Smooth muscle cell (in vitro differentiated cells): ENCODE measurements at regions not wholly inside any gene's neighbourhood (a gene's known extent, or its start where the extent isn't known, plus 50 kb on each side); places are given as distances from the start of the nearest gene placed in this dataset.

Source experiments
- DNase-seq: peaks from one replicate; lab custom pipeline; 2025; ENCODE audit not compliant: unreplicated experiment; lab: John Stamatoyannopoulos, UW
- H2AFZ ChIP-seq: fragments of 200-600 bp; sonication (generic); 2 replicates; pipeline ENCODE4 v1.6.0; 2016; ENCODE audit warnings: antibody characterized with exemption, low read depth, mild to moderate bottlenecking
- H3F3A ChIP-seq: fragments of 200-600 bp; sonication (generic); 2 replicates; pipeline ENCODE4 v1.6.0; 2017; ENCODE audit warnings: antibody characterized with exemption, low read depth
- H3K27ac ChIP-seq: fragments of 200-600 bp; sonication (generic); 2 replicates; pipeline ENCODE4 v1.5.1; 2016; ENCODE audit warnings: low read depth, mild to moderate bottlenecking
- H3K27me3 ChIP-seq: fragments of 200-600 bp; sonication (generic); 2 replicates; pipeline ENCODE4 v1.6.1; 2016; ENCODE audit warnings: low read depth, mild to moderate bottlenecking
- H3K36me3 ChIP-seq: fragments of 200-600 bp; sonication (generic); 2 replicates; pipeline ENCODE4 v1.5.1; 2016; ENCODE audit warnings: low read depth
- H3K4me1 ChIP-seq: fragments of 200-600 bp; sonication (generic); 2 replicates; pipeline ENCODE4 v1.5.1; 2016; ENCODE audit warnings: low read depth
- H3K4me2 ChIP-seq: fragments of 200-600 bp; sonication (generic); 2 replicates; pipeline ENCODE4 v1.6.0; 2016; ENCODE audit warnings: mild to moderate bottlenecking
- H3K4me3 ChIP-seq: fragments of 200-600 bp; sonication (generic); 2 replicates; pipeline ENCODE4 v1.5.1; 2016; ENCODE audit warnings: mild to moderate bottlenecking
- H3K79me2 ChIP-seq: fragments of 200-600 bp; sonication (generic); 2 replicates; pipeline ENCODE4 v1.6.0; 2016; ENCODE audit warnings: low read depth, mild to moderate bottlenecking
- H3K9ac ChIP-seq: fragments of 200-600 bp; sonication (generic); 2 replicates; pipeline ENCODE4 v1.6.0; 2016; ENCODE audit warnings: low read depth
- H3K9me3 ChIP-seq: fragments of 200-600 bp; sonication (generic); replicated peaks from 2 replicates; pipeline ENCODE4 v1.5.1; 2016; ENCODE audit warnings: low read depth
- H4K20me1 ChIP-seq: fragments of 200-600 bp; sonication (generic); 2 replicates; pipeline ENCODE4 v1.6.0; 2016; ENCODE audit warnings: low read depth
- CTCF ChIP-seq: fragments of 200-600 bp; sonication (generic); IDR thresholded peaks from 2 replicates; pipeline ENCODE4 v1.5.1; 2017; ENCODE audit warnings: borderline replicate concordance, mild to moderate bottlenecking, antibody characterized with exemption; ENCODE audit not compliant: insufficient read depth, poor library complexity, severe bottlenecking
- WGBS: methylation state at CpG from one replicate; pipeline ENCODE4 v1.1.7; 2016; ENCODE audit warnings: low lambda C conversion rate; 5-methylcytosine and 5-hydroxymethylcytosine counted together

- no peak for DNase-seq
- Histone ChIP-seq H3K9me3 (no peaks in the 10 kb centered on the region), H2AFZ (no peak overlapping the region), H3K4me3 (no peak overlapping the region), H3K36me3 (no peaks in the 10 kb centered on the region), H3K27ac (no peak overlapping the region), H3F3A (no peaks in the 10 kb centered on the region), H3K79me2 (no peaks in the 10 kb centered on the region), H3K27me3 (no peaks in the 10 kb centered on the region), H4K20me1 (no peaks in the 10 kb centered on the region), H3K9ac (no peak overlapping the region), H3K4me2 (no peak overlapping the region), H3K4me1 (peaks cover 6% of the 10 kb centered on the region)
- 93% methylated on average over 1 of the region's 1 CpG for WGBS
- no peak for TF ChIP-seq CTCF
Measured at GRCh38 chr10:33819206-33819605, 484.7 kb upstream of the NRP1 start.

DNA sequence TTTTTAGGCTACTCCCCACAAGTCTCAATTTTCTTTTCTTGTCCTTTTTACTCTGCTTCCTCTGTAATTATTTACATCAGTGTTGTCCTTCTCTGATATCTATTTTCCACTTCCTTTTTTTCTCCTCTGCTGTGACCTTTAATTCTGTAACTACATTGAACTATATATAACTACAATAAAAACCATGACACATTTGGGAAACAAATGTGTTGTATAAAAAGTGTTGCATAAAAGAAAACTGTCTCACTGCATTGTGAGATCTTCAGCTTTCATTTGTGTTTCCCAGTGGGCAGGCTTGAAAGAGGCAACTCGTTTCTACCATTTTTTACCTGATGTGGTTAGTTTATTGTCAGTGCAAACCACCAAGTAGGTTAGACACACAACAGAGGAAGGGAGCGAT is 483.9 kb upstream of the NRP1 start:
- Histone ChIP-seq H3K27ac (no peak overlapping the region), H3K27me3 (no peaks in the 10 kb centered on the region), H3K9ac (no peak overlapping the region), H3K79me2 (no peaks in the 10 kb centered on the region), H3K4me1 (peaks cover 6% of the 10 kb centered on the region), H4K20me1 (no peaks in the 10 kb centered on the region), H3K4me3 (no peak overlapping the region), H3F3A (no peaks in the 10 kb centered on the region), H3K36me3 (no peaks in the 10 kb centered on the region), H3K9me3 (no peaks in the 10 kb centered on the region), H2AFZ (no peak overlapping the region), H3K4me2 (no peak overlapping the region)
- WGBS, result 93% methylated on average over 2 of the region's 2 CpGs
- no peak for DNase-seq
- TF ChIP-seq CTCF, result no peak

DNA sequence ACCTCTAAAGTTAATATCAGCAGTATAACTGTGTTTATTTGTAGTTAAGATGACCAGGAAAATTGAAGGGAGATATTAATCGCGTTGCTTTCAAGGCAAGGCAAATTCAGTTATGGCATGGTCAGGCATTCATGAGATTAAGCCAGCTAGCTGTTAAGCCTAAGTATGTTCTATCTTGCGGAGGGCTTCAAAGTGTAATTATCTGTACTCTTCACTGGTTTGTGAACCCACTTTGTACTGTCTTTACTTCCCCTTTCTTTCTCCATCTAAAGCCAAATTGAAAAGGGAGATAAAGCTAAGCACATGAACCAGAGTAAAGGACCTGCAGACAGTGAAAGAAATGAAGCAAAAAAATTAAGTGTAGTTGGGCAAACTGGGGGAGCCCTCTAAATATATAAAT is 483.1 kb upstream of the NRP1 start:
- H3K9ac ChIP-seq, result no peak overlapping the region
- no peak for TF ChIP-seq CTCF
- peaks cover 6% of the 10 kb centered on the region for H3K4me1 ChIP-seq
- no peak overlapping the region for H3K4me2 ChIP-seq
- H3K27me3 ChIP-seq, result no peaks in the 10 kb centered on the region
- H4K20me1 ChIP-seq, result no peaks in the 10 kb centered on the region
- no peaks in the 10 kb centered on the region for H3K79me2 ChIP-seq
- no peaks in the 10 kb centered on the region for H3F3A ChIP-seq
- no peaks in the 10 kb centered on the region for H3K9me3 ChIP-seq
- H3K27ac ChIP-seq, result no peak overlapping the region
- 82% methylated on average over 3 of the region's 3 CpGs for WGBS
- H2AFZ ChIP-seq, result no peak overlapping the region
- H3K36me3 ChIP-seq, result no peaks in the 10 kb centered on the region
- no peak for DNase-seq
- H3K4me3 ChIP-seq, result no peak overlapping the region

DNA sequence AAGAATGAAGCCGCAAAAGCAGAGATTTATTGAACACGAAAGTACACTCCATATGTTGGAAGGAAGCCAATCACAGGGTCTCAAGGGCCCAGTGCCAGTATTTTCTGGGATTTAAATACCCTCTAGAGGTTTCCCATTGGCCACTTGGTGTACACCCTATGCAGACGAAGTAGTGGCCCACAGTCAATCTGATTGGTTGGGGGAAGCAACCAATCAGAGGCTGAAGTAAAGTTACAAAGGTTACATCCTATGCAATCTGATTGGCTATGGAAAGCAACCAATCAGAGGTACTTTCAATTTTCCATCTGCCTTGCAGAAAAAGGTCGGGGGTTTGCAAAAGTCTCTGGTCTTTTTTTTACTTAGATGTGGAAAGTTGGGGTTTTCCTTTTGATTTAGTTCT is 481.3 kb upstream of the NRP1 start:
- H3K4me3 ChIP-seq, result no peak overlapping the region
- no peaks in the 10 kb centered on the region for H4K20me1 ChIP-seq
- 98% methylated on average over 4 of the region's 4 CpGs for WGBS
- no peak overlapping the region for H3K27ac ChIP-seq
- H3F3A ChIP-seq, result no peaks in the 10 kb centered on the region
- H3K9me3 ChIP-seq, result no peaks in the 10 kb centered on the region
- no peaks in the 10 kb centered on the region for H3K36me3 ChIP-seq
- no peak overlapping the region for H3K4me2 ChIP-seq
- H2AFZ ChIP-seq, result no peak overlapping the region
- H3K9ac ChIP-seq, result no peak overlapping the region
- TF ChIP-seq CTCF, result no peak
- peaks cover under 1% of the 10 kb centered on the region for H3K4me1 ChIP-seq
- H3K27me3 ChIP-seq, result no peaks in the 10 kb centered on the region
- no peaks in the 10 kb centered on the region for H3K79me2 ChIP-seq
- no peak for DNase-seq
